NCI-H146 treated with DMSO at 0.1 percent for 48 hours (cell line): ENCODE measurements at regions not wholly inside any gene's neighbourhood (a gene's known extent, or its start where the extent isn't known, plus 50 kb on each side); places are given as distances from the start of the nearest gene placed in this dataset.
"Not testable (repeated sequence)": the region's sequence is repeated elsewhere in the genome, so short reads cannot be mapped to it uniquely, and the experiment has no call there.

Experiments used
- DNase-seq: peaks from one replicate; lab custom pipeline; 2025; ENCODE audit not compliant: unreplicated experiment; lab: John Stamatoyannopoulos, UW

DNA sequence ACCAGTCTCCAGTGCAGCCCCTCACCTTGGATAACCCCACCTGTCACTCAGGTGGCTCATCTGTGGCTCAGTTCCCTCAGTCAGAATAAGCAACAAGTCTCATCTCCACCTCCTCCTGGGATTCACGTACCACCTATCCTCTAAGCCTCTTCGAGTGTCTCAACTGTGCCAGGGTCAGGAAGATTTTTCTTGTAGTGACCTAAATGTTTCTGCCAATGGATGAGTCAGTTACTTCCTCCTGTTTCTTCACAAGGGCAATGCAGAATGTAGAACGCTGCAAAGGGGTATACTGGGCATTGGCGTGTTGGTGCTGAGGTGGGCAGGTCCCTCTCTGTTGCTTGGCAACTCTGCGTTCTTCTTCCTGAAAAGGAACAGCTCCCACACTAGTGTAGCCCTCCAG is 213.3 kb upstream of the CXCR4 start:
- no peak for DNase-seq

DNA sequence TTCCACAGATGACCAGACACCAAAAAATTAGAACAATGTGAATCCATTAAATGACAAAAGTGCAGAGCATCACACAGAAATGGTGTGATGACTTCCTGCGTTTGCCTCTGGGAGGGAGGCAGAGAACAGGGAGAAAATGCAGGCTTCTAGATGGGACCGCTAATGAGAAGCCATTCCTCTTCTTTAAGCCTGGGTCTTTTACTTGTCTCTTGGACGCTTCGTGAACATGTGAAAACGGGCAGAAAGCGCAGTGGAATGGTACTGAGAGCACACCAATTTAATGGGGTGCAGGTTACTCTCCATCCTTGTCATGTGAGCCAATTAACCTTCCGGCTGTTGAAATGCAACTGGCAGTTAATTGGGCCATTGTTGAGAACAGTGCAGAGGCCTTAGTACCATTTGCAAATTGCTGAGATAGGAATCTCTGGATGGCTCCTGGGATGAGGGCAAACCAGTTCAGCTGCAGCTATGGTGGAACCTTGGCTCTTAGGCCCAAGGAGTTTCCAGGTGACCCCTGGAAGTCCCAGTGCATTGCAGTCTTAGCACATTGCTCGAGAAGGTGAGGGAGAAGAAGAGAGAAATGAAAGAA is 210.4 kb upstream of the CXCR4 start:
- peak; percentile 85 for DNase-seq

GRCh38 chr2:136327162-136327852 is 209.4 kb upstream of the CXCR4 start:
- peak; percentile 84 for DNase-seq

DNA sequence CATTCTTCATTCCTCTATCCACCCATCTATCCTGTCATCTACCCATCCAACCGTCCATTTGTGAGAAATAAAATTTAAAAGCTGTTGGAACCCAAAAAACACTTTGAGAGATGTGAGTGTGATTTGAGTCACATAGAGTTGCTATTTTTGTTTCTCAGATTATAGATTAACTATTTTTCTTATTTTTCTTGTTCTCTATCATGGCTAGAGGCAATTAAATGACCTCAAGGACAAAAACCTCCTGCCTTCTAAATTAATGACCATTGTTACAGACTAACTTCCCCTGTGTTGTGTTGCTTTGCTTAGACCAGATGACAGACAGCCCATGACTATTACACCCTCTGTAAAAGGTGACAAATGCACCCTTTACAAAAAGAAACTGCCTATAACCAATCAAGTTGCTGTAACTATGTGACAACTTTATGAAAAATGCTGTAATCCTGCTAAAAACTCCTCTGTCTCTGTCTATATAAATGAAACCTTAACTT is 207.9 kb upstream of the CXCR4 start:
- DNase-seq: no peak

GRCh38 chr2:136324966-136325365 is 207.0 kb upstream of the CXCR4 start:
- no peak for DNase-seq

- DNase-seq: no peak
These were observed 206.0 kb upstream of the CXCR4 start for GRCh38 chr2:136323935-136324334.

GRCh38 chr2:136323195-136323594 is 205.2 kb upstream of the CXCR4 start:
- DNase-seq: peak; percentile 61

GRCh38 chr2:136322428-136322827 is 204.5 kb upstream of the CXCR4 start:
- no peak for DNase-seq

- no peak for DNase-seq
These were observed 201.7 kb upstream of the CXCR4 start for GRCh38 chr2:136319651-136320050.

- DNase-seq: no peak
These were observed 201.3 kb upstream of the CXCR4 start for GRCh38 chr2:136319237-136319636.

- DNase-seq: no peak
These were observed 196.3 kb upstream of the CXCR4 start for GRCh38 chr2:136314240-136314639.

- DNase-seq: not testable (repeated sequence)
These were observed 194.6 kb upstream of the CXCR4 start for GRCh38 chr2:136312568-136312967.

- DNase-seq: no peak
These were observed 193.1 kb upstream of the CXCR4 start for GRCh38 chr2:136310797-136311603.

DNA sequence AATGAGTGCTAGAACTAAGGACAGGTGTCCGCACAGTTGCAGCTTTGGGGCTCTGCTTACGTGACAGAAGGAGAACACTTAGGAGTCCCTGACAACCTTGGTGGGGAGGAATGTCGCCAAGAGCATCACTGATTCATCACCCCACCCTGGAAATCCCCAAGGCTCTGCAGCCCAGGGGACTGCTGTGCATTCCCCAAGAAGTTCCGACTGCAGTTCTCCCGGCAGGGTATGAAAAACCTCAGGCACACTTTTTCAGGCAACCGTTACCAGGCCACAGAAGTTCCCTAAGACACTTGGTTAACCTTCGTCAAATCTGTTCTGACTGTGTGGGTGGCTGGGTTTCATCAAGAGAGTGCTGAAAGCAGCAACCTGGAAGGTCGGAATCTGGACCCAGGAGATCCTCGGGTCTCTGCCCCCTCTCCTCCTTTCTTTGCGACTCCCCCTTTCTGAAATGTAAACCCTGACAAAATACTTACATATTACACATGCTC is 192.1 kb upstream of the CXCR4 start:
- DNase-seq: no peak

GRCh38 chr2:136308611-136309010 is 190.7 kb upstream of the CXCR4 start:
- no peak for DNase-seq

DNA sequence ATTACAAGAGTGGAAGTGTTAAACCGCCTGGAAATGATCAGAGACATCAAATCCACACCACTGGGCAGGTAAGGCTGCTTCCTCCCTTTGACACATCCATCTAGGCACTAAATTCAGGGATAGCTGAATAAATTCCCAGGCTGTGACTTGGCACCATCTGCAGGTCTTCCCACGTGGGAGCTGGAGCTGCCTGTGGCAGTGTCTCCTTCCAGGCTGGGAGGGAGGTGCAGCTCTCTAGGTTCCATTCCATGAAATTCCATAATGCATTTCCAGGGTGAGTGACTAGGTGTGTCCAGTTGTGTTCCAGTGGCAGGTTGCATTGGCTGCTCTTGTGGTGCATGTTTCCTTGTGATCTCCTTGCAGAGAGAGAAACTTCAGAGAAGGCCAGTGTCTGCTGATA is 188.9 kb upstream of the CXCR4 start:
- DNase-seq: no peak

DNA sequence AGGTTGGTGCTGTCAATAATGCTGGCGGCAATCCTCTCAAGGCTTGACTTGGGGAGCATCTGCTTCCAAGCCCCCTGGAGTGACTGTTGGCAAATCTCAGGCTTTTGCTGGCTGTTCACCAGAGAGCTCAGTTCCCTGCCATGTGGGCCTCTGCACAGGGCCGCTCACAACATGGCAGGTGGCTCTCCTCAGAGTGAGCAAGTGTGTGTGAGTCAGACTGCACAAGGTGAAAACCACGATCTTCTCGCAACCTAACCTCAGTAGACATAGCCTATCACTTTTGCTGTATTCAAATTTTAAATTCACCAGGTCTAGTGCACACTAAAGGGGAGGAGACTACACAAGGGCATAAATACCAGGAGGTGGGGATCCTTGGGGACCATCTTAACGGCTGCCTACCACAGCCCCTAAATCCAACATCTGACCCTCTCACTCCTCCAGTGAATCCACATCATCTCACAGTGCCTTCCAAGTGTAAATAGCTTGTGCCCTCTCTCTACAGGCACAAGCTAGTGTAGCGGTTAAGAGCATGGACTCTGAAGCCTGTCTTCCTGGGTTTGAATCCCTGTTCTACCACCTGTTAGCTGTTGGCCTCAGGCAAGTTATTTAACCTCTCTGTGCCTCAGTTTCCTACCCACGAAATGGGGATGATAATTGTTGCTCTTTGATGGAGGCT is 187.7 kb upstream of the CXCR4 start:
- no peak for DNase-seq

- peak; percentile 59 for DNase-seq
These were observed 183.1 kb upstream of the CXCR4 start for GRCh38 chr2:136301006-136301405.

- DNase-seq: no peak
These were observed 180.7 kb upstream of the CXCR4 start for GRCh38 chr2:136298631-136299030.

DNA sequence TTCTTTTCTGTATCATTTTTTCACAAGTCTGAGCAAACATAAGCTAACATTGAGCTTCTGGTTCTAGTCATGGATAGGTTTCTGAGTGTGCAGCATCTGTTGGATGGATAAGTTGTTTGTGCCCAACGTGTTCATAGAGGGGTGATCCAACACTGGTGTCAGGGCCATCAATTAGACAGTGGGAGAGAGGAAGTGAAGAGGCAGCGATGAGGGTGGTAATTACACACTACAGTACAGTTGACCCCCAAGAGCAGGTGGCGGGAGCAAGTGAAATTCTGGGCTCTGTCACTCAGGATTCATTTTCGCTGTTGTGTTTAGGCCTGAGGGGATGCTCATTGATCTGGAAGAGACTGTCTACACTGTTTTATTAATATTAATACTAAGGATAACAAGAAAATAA is 180.0 kb upstream of the CXCR4 start:
- DNase-seq: peak; percentile 52

DNA sequence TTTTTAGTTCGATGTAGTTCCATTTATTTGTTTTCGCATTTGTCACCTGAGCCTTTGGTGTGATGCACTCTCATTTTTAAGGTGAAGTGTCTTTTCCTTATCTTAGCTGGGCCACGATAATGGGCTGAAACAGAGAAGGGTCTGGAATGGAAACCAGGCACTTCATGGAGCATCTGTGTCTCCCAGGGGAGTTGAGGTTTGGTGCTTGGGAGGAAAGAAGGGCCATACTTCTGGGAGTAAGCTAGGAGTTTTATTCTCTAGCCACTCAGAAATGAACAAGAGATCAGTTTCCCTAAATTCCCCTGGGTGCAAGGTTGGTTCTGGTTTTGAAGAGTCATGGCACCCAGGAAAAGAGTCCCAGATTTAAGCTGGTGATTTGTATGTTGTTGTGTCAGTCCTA is 179.4 kb upstream of the CXCR4 start:
- DNase-seq: no peak
